MM.1S (cell line): ENCODE measurements at regions not wholly inside any gene's neighbourhood (a gene's known extent, or its start where the extent isn't known, plus 50 kb on each side); places are given as distances from the start of the nearest gene placed in this dataset.

Experiments used
- EZH2 ChIP-seq: fragments of 300-600 bp; sonication (generic); optimal IDR thresholded peaks from 2 replicates; pipeline ENCODE3; 2017; ENCODE audit warnings: low read depth, mild to moderate bottlenecking, antibody characterized with exemption, low read length, mixed read lengths
- EZH2phosphoT487 ChIP-seq: fragments of 300-600 bp; sonication (generic); IDR thresholded peaks from 2 replicates; pipeline ENCODE4 v1.6.1; 2018; ENCODE audit warnings: antibody characterized with exemption, low read length
- TF ChIP-seq, protein P1 (sequence below): fragments of 300-600 bp; sonication (generic); IDR thresholded peaks from 2 replicates; pipeline ENCODE4 v1.5.1; 2016; ENCODE audit warnings: antibody characterized with exemption, low read length, mixed read lengths

DNA sequence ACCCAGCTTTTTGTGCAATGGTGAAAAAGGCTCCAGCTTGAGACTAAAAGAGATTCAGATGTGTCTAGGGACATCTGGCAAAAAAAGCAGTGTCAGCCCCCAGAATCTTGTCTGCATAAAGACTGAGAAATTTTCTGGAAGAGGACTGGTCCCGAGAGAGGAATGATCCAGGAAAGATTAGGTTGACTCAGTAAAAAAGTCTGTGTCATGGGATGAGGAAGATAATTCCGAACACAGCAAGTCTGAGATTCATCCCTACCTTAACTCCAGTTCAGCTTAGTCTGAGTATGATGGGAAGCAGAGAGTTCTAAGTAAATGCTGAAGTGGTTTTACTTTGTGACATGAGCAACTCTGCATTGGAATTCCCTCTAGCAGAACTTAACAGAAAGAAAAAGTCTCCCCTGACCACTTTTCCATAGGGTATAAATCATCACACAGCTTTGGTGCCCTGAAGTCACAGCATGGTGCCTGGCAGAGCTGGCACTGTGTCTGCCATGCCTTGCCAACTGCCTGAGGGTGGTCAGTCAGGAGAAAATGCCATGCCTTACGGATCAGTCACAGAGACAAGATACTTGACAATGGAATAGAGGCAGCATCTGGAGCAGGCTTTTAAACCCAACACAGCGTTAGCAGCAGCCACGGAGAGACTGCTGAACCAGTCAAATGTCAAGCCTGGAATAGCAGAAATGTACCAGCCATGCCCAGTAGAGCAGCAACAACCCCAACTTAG, 153.4 kb downstream of the ZC3H11B start:
- TF ChIP-seq, protein P1, sequence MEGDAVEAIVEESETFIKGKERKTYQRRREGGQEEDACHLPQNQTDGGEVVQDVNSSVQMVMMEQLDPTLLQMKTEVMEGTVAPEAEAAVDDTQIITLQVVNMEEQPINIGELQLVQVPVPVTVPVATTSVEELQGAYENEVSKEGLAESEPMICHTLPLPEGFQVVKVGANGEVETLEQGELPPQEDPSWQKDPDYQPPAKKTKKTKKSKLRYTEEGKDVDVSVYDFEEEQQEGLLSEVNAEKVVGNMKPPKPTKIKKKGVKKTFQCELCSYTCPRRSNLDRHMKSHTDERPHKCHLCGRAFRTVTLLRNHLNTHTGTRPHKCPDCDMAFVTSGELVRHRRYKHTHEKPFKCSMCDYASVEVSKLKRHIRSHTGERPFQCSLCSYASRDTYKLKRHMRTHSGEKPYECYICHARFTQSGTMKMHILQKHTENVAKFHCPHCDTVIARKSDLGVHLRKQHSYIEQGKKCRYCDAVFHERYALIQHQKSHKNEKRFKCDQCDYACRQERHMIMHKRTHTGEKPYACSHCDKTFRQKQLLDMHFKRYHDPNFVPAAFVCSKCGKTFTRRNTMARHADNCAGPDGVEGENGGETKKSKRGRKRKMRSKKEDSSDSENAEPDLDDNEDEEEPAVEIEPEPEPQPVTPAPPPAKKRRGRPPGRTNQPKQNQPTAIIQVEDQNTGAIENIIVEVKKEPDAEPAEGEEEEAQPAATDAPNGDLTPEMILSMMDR: no peak
- TF ChIP-seq EZH2: no peak
- TF ChIP-seq EZH2phosphoT487: no peak
